H7 (cell line): ENCODE measurements at regions not wholly inside any gene's neighbourhood (a gene's known extent, or its start where the extent isn't known, plus 50 kb on each side); places are given as distances from the start of the nearest gene placed in this dataset.

ENCODE experiments used
- DNase-seq: peaks from one replicate; pipeline ENCODE4 v3.0.0; 2012
- H3K27me3 ChIP-seq: 2 replicates; pipeline ENCODE4 v1.6.0; 2011; ENCODE audit warnings: mild to moderate bottlenecking, low read length; ENCODE audit not compliant: control insufficient read depth, insufficient read depth
- H3K36me3 ChIP-seq: replicated peaks from 2 replicates; pipeline ENCODE4 v1.5.1; 2011; ENCODE audit warnings: low read length; ENCODE audit not compliant: control insufficient read depth, insufficient read depth
- H3K4me3 ChIP-seq: 2 replicates; pipeline ENCODE4 v1.5.1; 2011; ENCODE audit warnings: low read depth, mild to moderate bottlenecking, control low read depth, low read length, moderate library complexity; ENCODE audit not compliant: insufficient read depth

DNA sequence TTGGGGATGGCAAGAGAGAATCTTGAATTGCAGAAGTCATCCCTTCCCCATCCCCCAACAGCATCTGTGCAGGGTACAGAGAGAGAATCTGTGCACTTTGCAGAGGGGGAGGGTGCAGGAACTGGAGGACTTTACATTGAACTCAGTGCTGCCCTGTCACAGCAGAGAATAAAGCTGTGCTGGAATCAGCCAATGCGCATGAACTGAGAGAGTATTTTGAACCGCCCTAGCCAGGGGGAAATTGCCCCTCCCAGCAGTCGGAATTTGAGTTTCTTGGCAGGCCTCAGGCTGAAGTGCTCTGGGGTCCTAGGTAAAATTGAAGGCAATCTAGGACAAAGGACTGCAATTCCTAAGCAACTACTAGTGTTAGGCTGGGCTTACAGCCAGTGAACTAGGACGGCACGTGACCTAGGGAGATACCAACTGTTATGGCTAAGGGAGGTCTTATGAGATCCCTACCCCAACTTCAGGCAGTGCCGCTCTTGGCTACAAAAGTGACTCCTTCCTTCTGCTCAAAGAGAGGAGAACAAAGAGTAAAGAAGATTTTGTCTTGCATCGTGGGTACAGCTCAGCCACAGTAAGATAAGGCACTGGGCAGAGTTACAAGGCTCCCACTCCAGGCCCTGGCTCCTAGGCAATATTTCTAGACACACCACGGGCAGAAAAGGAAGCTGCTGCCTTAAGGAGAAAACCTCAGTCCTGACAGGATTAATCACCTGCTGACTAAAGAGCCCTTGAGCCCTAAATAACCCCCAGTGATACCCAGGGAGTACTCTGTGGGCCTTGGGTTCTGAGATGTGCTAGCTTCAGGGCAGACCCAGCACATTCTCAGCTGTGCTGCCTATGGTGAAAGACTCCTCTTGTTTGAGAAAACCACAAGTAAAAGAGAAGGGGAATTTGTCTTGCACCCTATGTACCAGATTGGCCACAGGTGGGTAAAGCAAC, 300.5 kb upstream of the ALCAM start:
- H3K4me3 ChIP-seq: no peak overlapping the region
- DNase-seq: no peak
- H3K27me3 ChIP-seq: no peaks in the 10 kb centered on the region
- H3K36me3 ChIP-seq: no peaks in the 10 kb centered on the region

DNA sequence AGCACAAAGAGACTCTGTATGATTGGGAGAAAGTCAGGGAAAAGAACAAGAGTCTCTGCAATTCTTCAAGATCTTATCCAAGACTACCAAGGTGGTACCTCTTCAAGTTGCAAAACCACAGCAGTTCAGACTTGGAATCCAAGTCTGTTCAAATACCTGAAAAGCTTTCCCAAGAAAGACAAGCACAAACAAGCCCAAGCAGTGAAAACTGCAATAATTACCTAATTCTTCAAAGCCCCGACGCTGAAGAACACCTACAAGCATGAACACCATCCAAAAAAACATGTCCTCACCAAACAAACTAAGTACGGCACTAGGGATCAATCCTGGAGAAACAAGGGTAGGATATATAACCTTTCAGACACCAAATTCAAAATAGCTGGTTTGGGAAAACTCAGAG, 299.3 kb upstream of the ALCAM start:
- Histone ChIP-seq H3K27me3 (no peaks in the 10 kb centered on the region), H3K36me3 (no peaks in the 10 kb centered on the region), H3K4me3 (no peak overlapping the region)
- no peak for DNase-seq

DNA sequence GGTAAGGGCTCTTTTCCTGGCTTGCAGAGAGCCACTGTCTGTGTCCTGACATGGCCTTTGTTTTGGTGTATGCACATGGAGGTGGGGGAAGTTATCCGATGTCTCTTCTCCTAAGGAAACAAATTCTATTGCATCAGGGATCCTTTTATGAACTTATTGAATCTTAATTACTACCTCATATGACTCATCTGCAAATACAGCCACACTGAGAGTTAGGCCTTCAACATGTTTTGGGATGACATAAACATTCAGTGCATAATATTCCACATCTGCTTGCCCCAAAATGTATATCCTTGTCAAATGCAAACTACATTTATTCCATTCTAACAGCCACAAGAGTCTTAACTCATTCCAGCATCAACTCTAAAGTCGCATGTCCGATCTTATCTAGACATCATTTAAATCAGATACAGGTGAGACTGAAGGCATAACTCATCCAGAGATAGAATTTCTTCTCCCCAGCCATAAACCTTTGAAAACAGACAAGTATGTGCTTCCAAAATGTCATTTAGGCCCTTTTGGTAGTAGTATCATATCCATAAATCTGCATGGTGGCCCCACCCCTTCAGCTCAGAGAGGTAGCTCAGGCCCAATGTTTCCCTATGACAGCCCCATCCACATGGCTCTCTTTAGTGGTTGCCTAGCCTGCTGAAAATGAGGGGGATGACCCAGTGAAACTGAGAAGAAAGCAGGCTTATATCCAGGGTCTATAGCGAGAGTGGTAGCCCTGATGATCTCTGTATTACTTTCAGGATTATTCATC, 289.5 kb upstream of the ALCAM start:
- Histone ChIP-seq H3K36me3 (no peaks in the 10 kb centered on the region), H3K27me3 (no peaks in the 10 kb centered on the region), H3K4me3 (no peak overlapping the region)
- no peak for DNase-seq

- Histone ChIP-seq H3K27me3 (no peaks in the 10 kb centered on the region), H3K36me3 (no peaks in the 10 kb centered on the region), H3K4me3 (no peak overlapping the region)
- no peak for DNase-seq
Observed at GRCh38 chr3:105083945-105084344, 282.8 kb upstream of the ALCAM start.

GRCh38 chr3:105085506-105085905, 281.2 kb upstream of the ALCAM start:
- no peak for DNase-seq
- H3K36me3 ChIP-seq: no peaks in the 10 kb centered on the region
- no peaks in the 10 kb centered on the region for H3K27me3 ChIP-seq
- H3K4me3 ChIP-seq: no peak overlapping the region

GRCh38 chr3:105093371-105094252, 273.1 kb upstream of the ALCAM start:
- no peaks in the 10 kb centered on the region for H3K36me3 ChIP-seq
- no peaks in the 10 kb centered on the region for H3K27me3 ChIP-seq
- no peak overlapping the region for H3K4me3 ChIP-seq
- DNase-seq: no peak

GRCh38 chr3:105094588-105094987, 272.1 kb upstream of the ALCAM start:
- Histone ChIP-seq H3K36me3 (no peaks in the 10 kb centered on the region), H3K27me3 (no peaks in the 10 kb centered on the region), H3K4me3 (no peak overlapping the region)
- peak; percentile 2 for DNase-seq

GRCh38 chr3:105096071-105096470, 270.6 kb upstream of the ALCAM start:
- H3K27me3 ChIP-seq: no peaks in the 10 kb centered on the region
- H3K4me3 ChIP-seq: no peak overlapping the region
- no peaks in the 10 kb centered on the region for H3K36me3 ChIP-seq
- no peak for DNase-seq

DNA sequence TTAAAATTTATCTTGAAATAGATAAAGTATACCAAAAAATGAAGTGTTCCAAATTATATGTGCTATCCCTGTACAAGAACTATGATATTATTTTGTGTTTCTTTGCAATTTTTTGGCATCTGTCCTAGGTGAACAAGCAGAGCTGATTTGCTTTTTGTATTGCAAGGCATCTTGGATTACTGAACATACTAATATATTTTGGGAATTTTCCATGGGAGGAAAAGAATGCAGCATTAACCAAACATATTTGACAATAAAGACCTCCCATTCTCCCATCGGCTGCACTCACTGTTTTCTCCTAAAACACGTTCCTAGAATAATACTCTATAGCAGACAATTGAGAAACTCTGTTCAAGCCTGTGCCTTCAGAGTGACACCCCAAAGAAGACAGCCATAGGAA, 265.1 kb upstream of the ALCAM start:
- H3K4me3 ChIP-seq: no peak overlapping the region
- H3K36me3 ChIP-seq: no peaks in the 10 kb centered on the region
- no peak for DNase-seq
- H3K27me3 ChIP-seq: no peaks in the 10 kb centered on the region

- Histone ChIP-seq H3K4me3 (no peak overlapping the region), H3K36me3 (no peaks in the 10 kb centered on the region), H3K27me3 (no peaks in the 10 kb centered on the region)
- no peak for DNase-seq
Observed at GRCh38 chr3:105103139-105103538, 263.6 kb upstream of the ALCAM start.

- Histone ChIP-seq H3K27me3 (no peaks in the 10 kb centered on the region), H3K4me3 (no peak overlapping the region), H3K36me3 (no peaks in the 10 kb centered on the region)
- DNase-seq: no peak
Observed at GRCh38 chr3:105108823-105109222, 257.9 kb upstream of the ALCAM start.

- DNase-seq: no peak
Observed at GRCh38 chr3:105118905-105119304, 247.8 kb upstream of the ALCAM start.

GRCh38 chr3:105119801-105120340, 246.8 kb upstream of the ALCAM start:
- Histone ChIP-seq H3K4me3 (no peak overlapping the region), H3K27me3 (no peaks in the 10 kb centered on the region), H3K36me3 (no peaks in the 10 kb centered on the region)
- DNase-seq: no peak

More at GRCh38 chr3:105118905-105119304, 247.8 kb upstream of the ALCAM start:
- Histone ChIP-seq H3K27me3 (no peaks in the 10 kb centered on the region), H3K4me3 (no peak overlapping the region), H3K36me3 (no peaks in the 10 kb centered on the region)

GRCh38 chr3:105130911-105131310, 235.8 kb upstream of the ALCAM start:
- no peak overlapping the region for H3K4me3 ChIP-seq

More at GRCh38 chr3:105130911-105131310, 235.8 kb upstream of the ALCAM start:
- Histone ChIP-seq H3K27me3 (no peaks in the 10 kb centered on the region), H3K36me3 (no peaks in the 10 kb centered on the region)
- no peak for DNase-seq
